G401.6 (cell line): ENCODE measurements at regions not wholly inside any gene's neighbourhood (a gene's known extent, or its start where the extent isn't known, plus 50 kb on each side); places are given as distances from the start of the nearest gene placed in this dataset.

Source experiments
- FAIRE-seq: peaks from 2 replicates; lab custom pipeline; 2012; peaks lifted over from hg19 to GRCh38; lab: Jason Lieb, UNC

DNA sequence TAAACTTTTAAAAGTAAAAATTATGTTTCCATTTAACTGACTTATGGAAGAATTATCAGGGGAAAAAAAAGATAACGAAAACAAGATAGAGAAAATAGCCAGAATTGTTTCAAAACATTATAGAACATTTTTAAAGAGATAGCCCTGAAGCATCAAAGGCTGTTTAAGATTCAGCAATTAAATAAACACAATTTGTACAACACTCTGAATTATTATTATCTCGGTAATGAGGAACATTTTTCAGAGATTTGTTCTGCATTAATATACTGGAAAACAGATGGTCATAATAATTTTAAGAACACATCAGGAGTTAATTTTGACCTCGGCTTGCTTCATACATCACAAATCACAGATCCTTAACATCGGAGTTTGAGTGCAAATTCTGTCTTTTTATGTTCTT is 643.8 kb downstream of the SORCS1 start:
- no peak for FAIRE-seq

DNA sequence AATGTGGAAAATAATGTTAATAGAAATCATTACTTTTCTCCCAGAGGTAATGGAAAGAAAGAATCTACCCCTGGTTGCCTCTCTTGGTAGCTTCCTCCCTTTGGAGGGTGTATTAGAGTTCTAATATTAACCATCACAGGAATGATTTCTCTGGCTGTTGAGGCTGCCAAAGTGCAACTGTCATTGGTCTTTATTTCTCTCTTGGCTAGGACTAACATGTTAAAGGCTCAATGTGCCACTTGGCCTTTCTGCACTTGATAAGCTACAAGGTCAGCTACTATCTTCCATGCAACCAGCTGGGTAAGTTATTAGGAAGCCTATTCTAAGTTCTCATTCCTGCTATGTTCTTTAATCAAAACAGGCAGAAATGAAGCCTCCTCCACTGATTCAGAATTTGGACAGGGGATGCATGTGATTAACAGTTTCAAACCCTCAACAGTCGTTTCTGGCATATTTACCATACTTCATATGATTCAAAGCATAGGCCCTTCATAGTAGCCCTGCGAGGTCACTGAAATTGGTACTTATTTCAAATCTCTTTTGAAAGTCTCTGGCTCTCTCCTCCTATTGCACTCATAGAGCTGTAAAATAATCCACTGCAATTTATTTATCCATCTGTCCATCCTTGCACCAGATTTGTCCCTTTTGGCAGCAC is 645.0 kb downstream of the SORCS1 start:
- no peak for FAIRE-seq

DNA sequence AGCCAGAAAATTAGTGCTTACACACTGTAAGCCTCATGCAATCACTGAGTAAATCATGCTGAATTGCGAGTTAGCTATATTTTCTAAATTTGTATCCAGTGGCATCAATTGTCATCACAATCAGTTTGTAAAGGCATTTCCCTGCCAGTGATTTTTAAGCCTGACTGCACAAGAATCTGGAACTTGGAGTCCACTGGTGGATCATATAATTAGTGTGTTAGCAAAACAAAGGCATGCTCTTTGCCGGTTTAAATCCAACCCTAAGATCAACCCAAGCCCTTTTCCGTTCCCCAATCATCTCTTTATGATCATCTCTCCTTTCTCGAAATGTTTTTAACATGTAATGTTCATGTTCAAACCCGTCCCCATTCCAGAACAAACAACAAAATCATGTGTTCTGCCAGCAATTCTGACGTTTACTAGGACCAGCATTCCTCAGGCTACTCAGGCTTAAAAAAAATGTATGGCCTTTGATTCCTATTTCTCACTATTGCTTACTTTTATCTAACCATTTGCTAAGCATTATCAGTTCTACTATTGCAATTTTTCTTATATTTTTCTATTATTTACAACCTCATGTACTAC is 649.2 kb downstream of the SORCS1 start:
- FAIRE-seq, result no peak

DNA sequence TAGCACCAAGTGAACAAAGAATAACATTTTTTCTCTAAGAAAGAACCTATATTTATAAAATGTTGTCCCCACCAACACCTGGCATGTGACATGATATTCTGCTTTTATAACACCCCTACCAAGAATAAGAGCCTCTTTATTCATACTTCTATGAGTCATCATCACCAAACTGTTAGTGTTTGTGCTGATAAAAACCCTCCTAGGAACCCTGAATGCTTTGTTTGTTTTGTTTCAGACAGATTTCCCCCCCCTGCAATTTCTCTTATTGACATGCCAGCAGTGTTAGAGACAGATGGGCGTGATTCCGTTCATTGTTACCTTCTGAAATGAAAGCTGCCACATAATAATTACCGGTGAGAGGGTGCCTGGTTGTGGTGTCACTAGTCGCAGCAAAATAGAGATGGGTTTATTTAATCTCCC is 651.1 kb downstream of the SORCS1 start:
- no peak for FAIRE-seq

DNA sequence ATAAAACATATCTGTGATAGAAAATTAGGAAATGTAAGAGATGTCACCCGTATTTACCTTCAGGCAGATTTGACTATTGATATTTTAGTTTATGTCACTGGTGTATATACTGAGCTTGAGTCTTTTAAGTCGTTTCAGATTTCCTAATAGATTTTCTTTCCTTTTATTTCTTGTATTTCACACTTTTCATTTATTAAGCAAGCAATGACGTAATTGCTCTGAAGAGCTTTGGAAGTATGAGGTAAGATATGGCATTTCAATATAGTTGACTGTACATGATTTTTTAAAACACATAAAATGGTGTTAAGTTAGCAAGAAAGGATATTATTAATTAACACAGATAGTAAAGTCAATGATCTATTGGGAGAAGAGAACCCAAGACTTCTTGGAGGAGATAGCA is 652.6 kb downstream of the SORCS1 start:
- no peak for FAIRE-seq

DNA sequence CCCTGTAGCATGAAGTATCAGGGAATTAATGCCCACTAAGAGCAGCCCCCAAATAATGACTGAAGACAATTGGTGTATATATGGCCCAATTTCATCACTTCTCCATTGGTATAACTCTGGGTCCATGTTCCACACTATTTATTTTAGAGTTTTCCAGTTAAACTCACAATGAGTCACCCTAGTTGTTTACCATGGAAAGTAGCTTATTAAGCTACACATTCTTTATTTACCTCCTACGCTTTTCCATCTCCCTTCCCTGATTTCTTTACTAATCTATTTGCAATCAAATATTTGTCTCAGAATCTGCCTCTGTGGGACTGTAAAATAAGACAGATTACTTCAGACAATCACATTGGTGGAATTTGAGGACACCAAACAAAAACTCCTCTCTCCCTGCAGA is 655.6 kb downstream of the SORCS1 start:
- no peak for FAIRE-seq

DNA sequence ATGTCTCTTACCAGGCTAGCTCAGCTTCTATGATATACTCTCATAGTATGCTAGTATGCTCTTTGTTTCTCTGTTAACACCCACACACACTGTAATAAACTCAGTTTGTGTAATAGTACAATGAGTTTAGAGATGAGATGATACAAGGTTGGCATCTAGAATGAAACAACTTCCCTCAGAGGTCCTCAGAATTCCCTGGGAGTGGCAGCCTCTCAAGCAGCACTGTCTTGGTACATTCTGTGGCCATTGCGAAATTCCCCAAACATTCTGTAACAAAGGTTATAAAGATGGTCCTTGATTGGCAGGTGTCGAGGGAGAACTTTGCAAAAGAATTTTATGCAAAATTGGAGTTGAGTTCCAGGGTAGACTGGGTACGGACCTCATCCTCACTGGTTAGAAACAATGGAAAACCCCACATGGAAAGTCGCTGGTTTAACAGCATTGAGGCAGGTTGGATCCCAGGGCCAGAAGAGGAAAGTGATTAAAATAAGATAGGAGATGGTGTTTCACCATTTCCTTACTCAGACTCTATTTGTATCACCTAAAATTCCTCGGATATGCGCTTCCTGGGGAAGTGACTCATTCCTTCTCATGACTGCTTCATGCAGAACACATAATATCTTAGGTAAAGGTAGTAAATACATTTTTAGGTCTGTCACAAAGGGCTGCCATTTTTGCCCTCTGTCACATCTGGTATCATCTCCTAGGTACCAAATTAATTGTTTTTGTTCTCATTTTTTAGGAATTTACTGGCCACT is 657.8 kb downstream of the SORCS1 start:
- no peak for FAIRE-seq

DNA sequence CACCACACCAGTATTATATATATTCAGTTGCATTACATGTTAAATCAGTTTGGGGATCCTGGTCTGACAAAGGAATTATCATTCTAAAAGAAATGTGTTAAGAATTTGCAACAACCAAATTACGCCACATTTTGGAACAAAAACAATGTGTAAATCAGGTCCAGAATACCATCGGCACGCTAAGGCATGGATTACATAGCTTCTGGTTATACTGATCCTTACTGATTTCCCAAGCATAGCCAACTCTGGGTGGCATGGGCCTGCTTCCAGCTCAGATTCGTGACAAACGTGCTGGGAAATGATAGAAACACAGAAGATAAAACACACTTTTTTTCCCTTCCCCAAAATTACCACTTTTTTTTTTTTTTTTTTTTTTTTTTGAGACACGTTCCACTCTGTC is 660.0 kb downstream of the SORCS1 start:
- FAIRE-seq, result no peak

DNA sequence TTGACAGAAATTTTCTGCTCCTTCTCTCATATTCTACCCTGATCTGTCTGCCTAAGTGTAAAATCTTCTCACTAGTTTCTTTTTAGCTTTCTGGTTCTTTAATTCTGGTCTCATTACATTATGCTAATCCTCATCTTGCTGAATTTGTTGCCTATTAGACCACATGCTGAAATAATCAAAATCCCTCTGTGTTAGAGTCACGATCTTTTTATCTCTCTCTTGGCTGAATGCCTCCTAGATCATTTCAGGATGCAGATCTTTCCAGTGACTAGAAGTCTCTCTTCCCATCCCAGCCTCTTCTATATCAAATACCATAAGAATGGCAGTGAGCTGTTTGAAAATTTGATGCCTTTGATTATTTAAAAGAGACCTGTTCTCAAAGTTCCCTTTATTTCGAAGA is 661.9 kb downstream of the SORCS1 start:
- no peak for FAIRE-seq

DNA sequence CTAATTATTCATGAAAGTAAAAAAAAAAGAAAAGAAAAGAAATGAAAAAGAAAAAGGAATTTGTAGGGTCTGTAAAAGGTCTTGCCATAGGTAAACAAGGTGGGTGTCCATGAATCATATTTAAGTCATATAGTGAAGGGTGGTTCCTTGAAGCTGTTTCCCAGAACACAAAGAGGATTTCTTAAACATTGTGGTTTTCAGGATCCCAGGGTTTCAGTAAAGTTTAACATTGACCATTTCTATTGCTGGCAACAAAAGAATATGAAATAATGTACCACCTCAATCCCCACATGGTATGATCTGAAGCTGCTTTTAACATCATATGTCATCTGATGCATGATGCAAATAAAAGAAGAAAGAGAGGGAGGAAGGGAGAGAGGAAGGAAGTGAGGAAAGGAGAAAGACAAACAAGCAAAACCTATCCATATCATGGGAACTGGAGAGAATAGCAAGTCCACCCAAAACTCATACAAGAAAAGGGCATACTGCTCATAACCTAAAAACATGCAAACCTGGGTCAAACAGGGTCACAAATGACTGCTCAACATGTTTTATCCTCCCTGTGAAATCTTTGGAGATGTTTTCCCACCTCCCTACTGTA is 663.5 kb downstream of the SORCS1 start:
- FAIRE-seq, result no peak

DNA sequence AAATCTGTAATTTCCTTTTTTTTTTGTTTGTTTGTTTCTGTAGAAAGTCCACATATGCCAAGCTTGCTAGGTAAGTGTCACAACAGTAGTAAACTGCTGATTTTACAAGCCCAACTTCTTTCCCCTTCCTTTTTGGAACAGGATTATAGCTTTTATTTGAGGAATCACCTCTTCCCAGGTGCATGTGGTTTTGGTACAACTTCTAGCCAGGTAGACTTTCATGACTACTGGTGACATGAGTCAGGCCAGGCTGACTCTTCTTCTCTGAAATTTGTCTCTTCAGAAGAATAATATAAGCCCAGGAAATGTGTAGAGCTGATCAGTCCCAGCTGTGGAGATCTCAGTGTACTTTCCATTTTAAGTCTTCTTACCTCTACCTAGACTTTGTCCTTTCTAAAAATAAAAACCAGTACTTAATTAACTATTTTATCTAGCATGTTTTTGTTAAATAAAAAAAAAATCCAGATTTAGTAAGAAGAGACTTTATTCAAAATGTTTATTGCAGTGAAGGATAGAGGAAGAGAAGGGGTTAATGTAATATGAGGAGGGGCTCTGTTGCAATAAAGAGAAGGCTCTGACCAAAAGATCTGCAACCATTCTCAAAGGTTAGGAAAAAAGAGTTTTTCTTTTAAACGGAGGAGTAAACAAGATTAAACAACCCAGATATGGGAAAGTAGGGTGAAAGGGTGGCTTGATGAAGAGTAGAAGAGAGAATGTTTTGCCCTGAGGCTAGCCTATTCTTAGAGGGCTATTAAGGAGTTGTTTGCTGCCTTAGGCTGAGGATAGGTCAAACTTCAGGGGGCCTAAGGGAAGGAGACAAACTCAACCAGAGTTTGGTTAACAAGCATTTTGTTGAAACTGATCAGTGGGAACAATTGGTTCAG is 664.2 kb downstream of the SORCS1 start:
- no peak for FAIRE-seq

DNA sequence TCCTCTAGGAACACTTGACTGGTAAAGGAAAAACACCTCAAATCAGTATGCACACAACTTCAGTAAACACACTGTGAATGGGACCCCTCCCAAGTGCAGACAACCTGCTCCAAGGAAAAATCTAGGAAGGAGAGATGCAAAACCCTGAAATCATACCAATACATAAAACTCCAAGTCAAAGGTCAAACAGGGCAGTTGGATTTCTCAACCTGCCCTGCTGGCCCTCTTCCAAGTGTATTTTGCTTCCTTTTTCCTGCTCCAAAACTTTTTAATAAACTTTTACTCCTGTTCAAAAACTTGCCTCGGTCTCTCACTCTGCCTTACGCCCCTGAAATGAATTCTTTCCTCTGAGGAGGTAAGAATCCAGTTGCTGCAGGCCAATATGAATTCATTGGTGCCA is 665.1 kb downstream of the SORCS1 start:
- no peak for FAIRE-seq

DNA sequence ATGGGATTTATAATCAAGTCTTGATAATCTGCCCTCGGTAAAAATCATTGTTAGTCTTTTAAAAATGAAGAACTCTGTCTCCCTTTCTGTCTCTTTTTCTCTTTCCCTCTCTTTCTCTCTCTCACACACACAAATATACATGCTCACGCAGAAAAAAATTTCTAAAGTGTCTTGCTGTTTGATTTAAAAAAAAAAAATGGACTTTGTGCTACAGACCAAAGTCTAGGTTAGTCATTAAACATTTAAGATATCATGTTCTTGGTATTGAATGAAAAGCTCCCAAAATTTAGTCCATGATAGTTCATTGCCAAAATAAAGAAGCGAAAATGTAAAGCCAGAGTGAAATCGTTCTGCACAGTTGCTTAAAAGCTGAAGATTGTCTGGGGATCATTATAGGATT is 665.8 kb downstream of the SORCS1 start:
- FAIRE-seq, result no peak

DNA sequence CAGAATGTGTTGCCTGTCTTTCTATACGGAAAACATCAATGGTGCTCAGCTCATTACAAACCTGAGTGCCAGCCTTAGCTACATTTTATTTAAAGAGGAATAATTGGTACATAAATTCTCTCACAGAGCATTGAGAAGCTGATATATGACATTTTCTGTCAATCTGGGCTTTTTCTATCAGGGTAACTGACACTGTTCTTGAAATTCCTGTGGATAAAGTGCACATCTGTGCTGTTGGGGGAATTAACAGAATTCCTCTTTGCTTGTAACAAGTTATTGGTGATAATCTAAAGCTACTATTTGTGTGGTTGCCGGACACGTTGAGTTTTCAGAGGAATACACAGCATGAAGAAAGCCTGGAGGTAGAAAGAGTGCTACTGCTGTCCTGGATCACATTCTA is 668.6 kb downstream of the SORCS1 start:
- FAIRE-seq, result no peak

DNA sequence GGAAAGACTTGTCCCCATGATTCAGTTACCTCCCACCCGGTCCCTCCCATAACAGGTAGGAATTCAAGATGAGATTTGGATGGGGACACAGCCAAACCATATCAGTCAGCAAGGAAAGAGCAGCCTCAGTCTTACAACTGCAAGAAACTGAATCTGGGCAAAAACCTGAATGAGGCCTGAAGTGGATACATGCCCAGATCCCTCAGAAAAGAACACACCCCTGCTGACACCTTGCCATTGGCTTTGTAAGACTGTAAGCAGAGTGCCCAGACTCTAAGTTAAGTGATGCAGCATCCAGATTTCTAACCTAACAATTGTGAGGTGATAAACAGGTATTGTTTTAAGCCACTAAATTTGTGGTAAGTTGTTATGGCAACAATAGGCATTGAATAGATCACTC is 670.8 kb downstream of the SORCS1 start:
- FAIRE-seq, result no peak

DNA sequence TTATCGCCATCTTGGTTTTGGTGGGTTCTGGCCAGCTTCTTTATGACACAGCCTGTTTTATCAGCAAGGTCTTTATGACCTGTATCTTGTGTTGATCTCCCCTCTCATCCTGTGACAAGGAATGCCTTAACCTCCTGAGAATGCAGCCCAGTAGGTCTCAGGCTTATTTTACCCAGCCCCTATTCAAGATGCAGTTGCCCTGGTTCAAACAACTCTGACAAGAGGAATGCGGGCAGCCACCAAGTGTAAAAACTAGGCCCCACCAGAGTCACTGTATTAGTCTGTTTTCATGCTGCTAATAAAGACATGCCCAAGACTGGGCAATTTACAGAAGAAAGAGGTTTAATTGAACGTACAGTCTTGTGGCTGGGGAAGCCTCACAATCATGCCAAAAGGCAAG is 671.3 kb downstream of the SORCS1 start:
- FAIRE-seq, result no peak

DNA sequence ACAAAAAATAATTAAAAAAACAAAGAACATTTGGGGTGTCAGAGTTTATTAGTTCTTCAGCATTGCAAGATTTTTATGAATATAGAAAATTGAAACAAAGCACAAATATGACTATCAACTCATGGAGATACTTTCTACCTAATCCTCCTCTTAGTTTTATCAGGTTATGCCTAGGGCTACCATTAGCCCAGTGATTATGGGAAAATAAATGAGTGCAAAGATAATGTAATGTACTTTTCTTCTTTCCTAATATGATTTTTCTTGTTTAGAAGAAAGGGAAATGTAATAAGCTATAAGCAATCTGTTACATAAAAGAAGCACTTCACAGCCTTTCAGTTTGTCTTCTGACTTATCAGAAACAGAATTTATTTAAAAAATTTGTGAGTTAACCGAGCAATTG is 676.8 kb downstream of the SORCS1 start:
- no peak for FAIRE-seq

DNA sequence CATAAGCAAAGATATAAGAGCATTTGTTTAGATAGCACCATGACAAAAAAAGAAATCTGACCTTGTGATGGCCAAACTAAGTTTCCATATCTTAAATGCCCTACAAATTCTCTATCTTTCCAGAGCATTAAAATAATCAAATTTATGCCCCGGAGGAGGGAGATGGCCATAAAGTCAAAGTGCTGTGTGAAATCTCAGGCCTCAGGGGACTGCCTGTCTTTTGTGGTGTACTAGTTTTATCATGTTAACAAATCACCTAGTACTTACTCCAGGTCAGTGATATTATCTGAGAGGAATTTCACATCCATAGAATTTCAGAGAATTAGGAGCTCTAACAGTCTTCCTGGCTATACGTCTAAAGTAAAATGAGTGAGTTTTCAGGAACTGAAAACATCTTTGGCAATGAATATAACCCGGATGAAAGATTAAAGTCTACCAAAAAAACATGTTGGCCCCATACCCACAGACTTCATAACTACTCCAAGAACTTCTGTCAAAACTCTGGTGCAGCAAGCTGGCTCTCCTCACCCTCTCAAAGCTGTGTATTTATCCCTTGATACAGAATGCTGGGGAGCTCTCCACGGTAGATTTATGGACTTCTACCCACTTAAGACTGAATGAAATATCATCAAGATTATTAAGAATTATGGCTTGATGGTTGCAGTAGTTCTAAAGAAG is 682.8 kb downstream of the SORCS1 start:
- no peak for FAIRE-seq

DNA sequence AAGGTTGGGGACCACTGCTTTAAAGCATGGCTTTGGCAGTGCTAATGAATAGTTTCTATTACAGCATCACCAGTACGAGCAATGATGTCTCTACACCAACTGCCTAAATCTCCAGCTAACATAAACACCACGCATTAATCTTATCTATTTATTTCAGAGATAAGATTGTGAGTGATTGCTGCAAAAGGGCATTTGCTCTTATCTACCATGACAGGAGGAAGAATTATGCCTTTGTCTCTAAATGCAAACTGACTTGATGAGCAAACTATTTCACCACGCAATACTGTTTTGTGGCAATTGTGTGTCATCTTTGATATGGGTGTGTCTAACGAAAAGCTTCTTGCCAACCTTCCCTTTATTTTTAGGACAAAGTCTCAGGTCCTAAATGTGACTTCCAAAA is 684.9 kb downstream of the SORCS1 start:
- no peak for FAIRE-seq

DNA sequence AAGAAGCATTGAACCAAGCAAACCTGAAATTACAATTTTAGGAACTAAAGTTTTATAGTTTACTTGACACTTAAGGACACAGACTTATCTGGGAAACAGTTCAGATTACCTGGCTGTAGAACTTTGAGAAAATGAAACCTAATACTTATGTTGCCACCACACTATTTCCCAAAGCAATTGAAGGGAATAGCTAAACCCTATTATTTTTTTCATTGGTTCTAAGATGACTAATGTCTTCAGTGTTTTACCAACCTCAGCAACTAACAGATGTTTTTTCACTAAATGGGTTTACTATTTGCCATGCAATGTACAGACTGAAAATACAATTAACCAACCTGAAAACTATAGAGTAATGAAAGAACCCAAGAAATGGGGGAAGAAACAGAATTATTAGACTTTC is 689.6 kb downstream of the SORCS1 start:
- FAIRE-seq, result no peak

DNA sequence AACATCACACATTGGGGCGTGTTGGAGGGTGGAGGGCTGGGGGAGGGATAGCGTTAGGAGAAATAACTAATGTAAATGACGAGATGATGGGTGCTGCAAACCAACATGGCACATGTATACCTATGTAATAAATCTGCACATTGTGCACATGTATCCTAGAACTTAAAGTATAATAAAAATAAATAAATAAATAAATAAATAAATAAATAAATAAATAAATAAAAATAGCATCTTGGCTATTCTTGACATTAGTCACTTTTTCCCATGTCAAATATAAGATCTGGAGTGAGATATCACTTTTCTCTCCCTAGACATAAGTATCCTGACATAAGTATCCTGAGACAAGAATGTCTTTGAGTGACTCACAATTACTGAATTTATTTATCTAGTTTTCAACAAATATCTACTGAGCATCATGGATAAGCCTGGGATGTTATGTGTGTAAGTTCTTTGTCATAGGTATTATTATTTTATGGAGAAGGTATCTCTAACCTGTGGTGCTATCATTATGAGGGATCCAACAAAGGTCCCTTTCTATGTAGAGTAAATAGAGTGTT is 691.3 kb downstream of the SORCS1 start:
- FAIRE-seq, result no peak

DNA sequence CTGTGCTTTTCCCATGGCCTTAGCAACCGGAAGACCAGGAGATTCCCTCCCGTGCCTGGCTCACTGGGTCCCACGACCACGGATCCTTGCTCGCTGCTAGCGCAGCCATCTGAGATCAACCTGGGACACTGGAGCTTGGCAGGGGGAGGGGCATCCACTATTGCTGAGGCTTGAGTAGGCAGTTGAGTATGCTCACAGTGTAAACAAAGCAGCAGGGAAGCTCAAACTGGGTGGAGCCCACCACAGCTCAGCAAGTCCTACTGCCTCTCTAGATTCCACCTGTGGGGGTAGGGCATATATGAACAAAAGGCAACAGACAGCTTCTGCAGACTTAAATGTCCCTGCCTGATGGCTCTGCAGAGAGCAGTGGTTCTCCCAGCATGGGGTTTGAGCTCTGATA is 697.0 kb downstream of the SORCS1 start:
- FAIRE-seq, result no peak
